Large intestine (tissue), 3 donors: ENCODE measurements at regions not wholly inside any gene's neighbourhood (a gene's known extent, or its start where the extent isn't known, plus 50 kb on each side); places are given as distances from the start of the nearest gene placed in this dataset.
"Not testable (repeated sequence)": the region's sequence is repeated elsewhere in the genome, so short reads cannot be mapped to it uniquely, and the experiment has no call there.

Experiments
- DNase-seq, 2 donors: peaks; one replicate each; pipeline versions ENCODE4 v3.0.0 to v3.0.0-alpha.2; 2013
- H3K27ac ChIP-seq: one replicate; pipeline ENCODE4 v1.5.1; 2013; ENCODE audit warnings: low read length
- H3K27me3 ChIP-seq: 2 replicates; pipeline ENCODE4 v1.6.1; 2013; ENCODE audit warnings: low read length; ENCODE audit not compliant: control insufficient read depth, insufficient read depth
- H3K36me3 ChIP-seq: 2 replicates; pipeline ENCODE4 v1.6.1; 2013; ENCODE audit warnings: low read length; ENCODE audit not compliant: control insufficient read depth, insufficient read depth
- H3K4me1 ChIP-seq: one replicate; pipeline ENCODE4 v1.6.1; 2013; ENCODE audit warnings: low read length; ENCODE audit not compliant: control insufficient read depth, insufficient read depth
- H3K4me3 ChIP-seq: one replicate; pipeline ENCODE4 v1.5.1; 2013; ENCODE audit warnings: low read length
- H3K9me3 ChIP-seq: one replicate; pipeline ENCODE4 v1.6.1; 2013; ENCODE audit warnings: mild to moderate bottlenecking, low read depth, low read length, moderate library complexity; ENCODE audit not compliant: control insufficient read depth
- WGBS: methylation state at CpG from one replicate; pipeline ENCODE4 v1.1.5; 2013; ENCODE audit warnings: low lambda C conversion rate; ENCODE audit not compliant: insufficient coverage; 5-methylcytosine and 5-hydroxymethylcytosine counted together

GRCh38 chr5:12624776-12625560, 720.7 kb upstream of the CTNND2 start:
- Histone ChIP-seq H3K27ac (no peak overlapping the region), H3K4me1 (no peaks in the 10 kb centered on the region), H3K36me3 (no peaks in the 10 kb centered on the region), H3K9me3 (no peaks in the 10 kb centered on the region), H3K27me3 (no peaks in the 10 kb centered on the region), H3K4me3 (no peak overlapping the region)
- no CpG with 5 or more reads among the region's 4 CpGs for WGBS
- DNase-seq, result no peak

- Histone ChIP-seq H3K27me3 (no peaks in the 10 kb centered on the region), H3K36me3 (no peaks in the 10 kb centered on the region), H3K4me1 (no peaks in the 10 kb centered on the region), H3K9me3 (no peaks in the 10 kb centered on the region), H3K4me3 (no peak overlapping the region), H3K27ac (no peak overlapping the region)
- no peak for DNase-seq
- no CpG with 5 or more reads among the region's 1 CpG for WGBS
These were observed 719.2 kb upstream of the CTNND2 start for GRCh38 chr5:12623408-12623807.

GRCh38 chr5:12616093-12616492, 711.8 kb upstream of the CTNND2 start:
- DNase-seq, result no peak
- WGBS, result no CpG with 5 or more reads among the region's 4 CpGs
- Histone ChIP-seq H3K36me3 (no peaks in the 10 kb centered on the region), H3K4me1 (no peaks in the 10 kb centered on the region), H3K4me3 (no peak overlapping the region), H3K9me3 (no peaks in the 10 kb centered on the region), H3K27me3 (no peaks in the 10 kb centered on the region), H3K27ac (no peak overlapping the region)

- Histone ChIP-seq H3K9me3 (no peaks in the 10 kb centered on the region), H3K27ac (no peak overlapping the region), H3K27me3 (no peaks in the 10 kb centered on the region), H3K4me1 (no peaks in the 10 kb centered on the region), H3K4me3 (no peak overlapping the region), H3K36me3 (no peaks in the 10 kb centered on the region)
- WGBS, result no CpG with 5 or more reads among the region's 3 CpGs
- DNase-seq, result no peak
These were observed 711.0 kb upstream of the CTNND2 start for GRCh38 chr5:12615141-12615820.

- no peaks in the 10 kb centered on the region for H3K27me3 ChIP-seq
- H3K27ac ChIP-seq, result no peak overlapping the region
- H3K4me1 ChIP-seq, result no peaks in the 10 kb centered on the region
- DNase-seq, result no peak
- H3K36me3 ChIP-seq, result no peaks in the 10 kb centered on the region
- no peaks in the 10 kb centered on the region for H3K9me3 ChIP-seq
- 67% methylated on average over 1 of the region's 1 CpG for WGBS
- H3K4me3 ChIP-seq, result no peak overlapping the region
These were observed 710.4 kb upstream of the CTNND2 start for GRCh38 chr5:12614608-12615007.

GRCh38 chr5:12611132-12611531, 706.9 kb upstream of the CTNND2 start:
- no peak for DNase-seq
- Histone ChIP-seq H3K36me3 (no peaks in the 10 kb centered on the region), H3K27ac (no peak overlapping the region), H3K9me3 (no peaks in the 10 kb centered on the region), H3K4me1 (no peaks in the 10 kb centered on the region), H3K27me3 (no peaks in the 10 kb centered on the region), H3K4me3 (no peak overlapping the region)

- 44% methylated on average over 2 of the region's 2 CpGs for WGBS
- H3K27ac ChIP-seq, DNase-seq, H3K4me1 ChIP-seq, H3K4me3 ChIP-seq, H3K36me3 ChIP-seq, H3K9me3 ChIP-seq, H3K27me3 ChIP-seq: not testable (repeated sequence)
These were observed 703.6 kb upstream of the CTNND2 start for GRCh38 chr5:12607817-12608216.

- Histone ChIP-seq H3K36me3 (no peaks in the 10 kb centered on the region), H3K27ac (no peak overlapping the region), H3K9me3 (no peaks in the 10 kb centered on the region), H3K4me3 (no peak overlapping the region), H3K4me1 (no peaks in the 10 kb centered on the region), H3K27me3 (no peaks in the 10 kb centered on the region)
- DNase-seq, result no peak
- WGBS, result 80% methylated on average over 1 of the region's 3 CpGs
These were observed 688.0 kb upstream of the CTNND2 start for GRCh38 chr5:12592228-12592627.

- DNase-seq, result no peak
- H3K27me3 ChIP-seq, result no peaks in the 10 kb centered on the region
- H3K27ac ChIP-seq, result no peak overlapping the region
- no peaks in the 10 kb centered on the region for H3K4me1 ChIP-seq
- no peak overlapping the region for H3K4me3 ChIP-seq
- no peaks in the 10 kb centered on the region for H3K36me3 ChIP-seq
- H3K9me3 ChIP-seq, result no peaks in the 10 kb centered on the region
These were observed 682.2 kb upstream of the CTNND2 start for GRCh38 chr5:12586406-12586805.

GRCh38 chr5:12578803-12579202, 674.6 kb upstream of the CTNND2 start:
- peaks cover 10% of the 10 kb centered on the region for H3K9me3 ChIP-seq
- 80% methylated on average over 1 of the region's 13 CpGs for WGBS

GRCh38 chr5:12576953-12577352, 672.7 kb upstream of the CTNND2 start:
- not testable (repeated sequence) for H3K4me1 ChIP-seq, H3K27me3 ChIP-seq, DNase-seq, H3K4me3 ChIP-seq, H3K36me3 ChIP-seq, H3K27ac ChIP-seq
- no CpG with 5 or more reads among the region's 1 CpG for WGBS
- peaks cover 12% of the 10 kb centered on the region for H3K9me3 ChIP-seq

More at GRCh38 chr5:12578803-12579202, 674.6 kb upstream of the CTNND2 start:
- not testable (repeated sequence) for H3K4me1 ChIP-seq, H3K27me3 ChIP-seq, H3K36me3 ChIP-seq, H3K27ac ChIP-seq, H3K4me3 ChIP-seq, DNase-seq
